ENCODE measurements at regions not wholly inside any gene's neighbourhood (a gene's known extent, or its start where the extent isn't known, plus 50 kb on each side); places are given as distances from the start of the nearest gene placed in this dataset.
A peak's percentile ranks its signal among the peaks of the same experiment; 100 is the strongest.

DNA sequence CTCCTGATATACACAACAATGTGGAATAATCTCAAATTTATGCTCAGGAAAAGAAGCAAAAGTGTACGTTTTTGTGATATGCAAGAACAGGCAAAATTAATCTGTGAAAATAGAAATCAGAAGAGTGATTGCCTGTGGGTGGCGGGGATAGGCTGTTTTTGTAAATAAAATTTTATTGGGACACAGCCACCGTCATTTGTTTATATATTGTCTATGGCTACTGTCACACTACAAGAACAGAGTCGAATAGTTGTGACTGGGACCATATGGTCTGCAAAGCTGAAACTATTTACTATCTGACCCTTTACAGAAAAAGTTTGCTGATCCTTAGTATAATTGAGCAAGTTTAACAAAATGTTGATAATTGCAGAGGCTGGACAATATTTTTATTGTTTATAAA lies 269.5 kb upstream of the HTR2A start:
- H3K36me3 Mint-ChIP-seq, result no peaks in the 10 kb centered on the region

DNA sequence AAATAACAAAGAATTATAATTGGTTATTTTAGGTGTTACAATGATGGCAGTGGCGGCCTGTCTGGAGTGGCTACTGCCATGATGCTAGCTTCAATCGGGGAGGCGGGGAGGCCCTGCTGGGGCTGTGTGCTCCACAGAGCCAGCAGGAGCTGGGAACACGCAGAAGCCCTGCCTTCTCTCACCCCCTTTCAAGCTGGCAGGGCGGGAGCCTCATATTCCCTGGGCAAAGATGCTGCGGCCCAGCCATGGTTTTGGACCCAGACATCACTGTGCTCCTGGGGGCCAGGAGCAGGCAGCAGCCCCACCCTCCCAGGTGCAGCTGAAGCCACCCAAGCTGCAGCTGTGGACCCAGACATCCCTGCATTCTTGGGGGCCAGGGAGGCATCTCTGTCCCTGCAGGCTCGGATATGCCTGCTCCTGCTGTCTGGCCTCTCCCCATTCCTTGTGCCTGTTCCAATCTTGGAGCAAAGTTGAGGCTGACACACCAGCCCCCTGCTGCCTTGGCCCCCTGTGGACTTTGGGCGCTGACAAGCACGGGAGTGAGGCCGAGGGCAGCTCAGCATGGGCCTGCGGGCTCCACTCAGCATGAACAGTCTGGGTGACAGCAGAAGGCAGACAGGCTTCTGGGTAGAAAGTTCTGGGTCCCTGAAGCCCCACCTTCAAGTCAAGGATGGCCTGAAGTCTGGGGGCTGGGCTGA lies 263.1 kb upstream of the HTR2A start:
- DNase-seq (ENCODE audit: low spot score) (no peak), ATAC-seq (no peak)
- Mint-ChIP-seq H3K36me3 (no peaks in the 10 kb centered on the region), H3K9me3 (peaks cover 6% of the 10 kb centered on the region), H3K4me1 (ENCODE audit: low read depth in 2 of 2) (no peaks in the 10 kb centered on the region), H3K27me3 (no peaks in the 10 kb centered on the region), H3K27ac (no peak overlapping the region), H3K4me3 (no peak overlapping the region)

More for the DNA sequence above, 269.5 kb upstream of the HTR2A start:
- Mint-ChIP-seq H3K9me3 (no peaks in the 10 kb centered on the region), H3K27me3 (no peaks in the 10 kb centered on the region), H3K4me1 (ENCODE audit: low read depth in 2 of 2) (no peaks in the 10 kb centered on the region), H3K4me3 (no peak overlapping the region), H3K27ac (no peak overlapping the region)
- ATAC-seq (no peak), DNase-seq (ENCODE audit: low spot score) (no peak)

DNA sequence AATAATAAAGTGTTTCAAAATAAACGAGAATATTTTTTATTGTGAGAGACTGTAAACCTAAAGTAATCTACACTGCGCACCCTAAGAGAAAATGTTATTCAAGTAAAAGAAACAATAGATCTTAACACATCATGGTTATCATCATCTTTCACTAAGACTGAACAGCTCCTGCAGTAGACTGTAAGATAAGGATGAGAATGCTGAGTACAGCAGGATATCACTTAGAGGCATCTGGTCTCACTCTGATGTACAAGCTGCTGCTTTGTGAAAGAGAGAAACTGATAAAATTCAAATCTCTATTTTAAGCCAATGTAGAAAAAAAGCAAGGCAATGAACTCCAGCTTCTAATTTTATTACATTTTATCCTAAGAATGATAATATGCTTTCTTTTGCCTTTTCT lies 261.7 kb upstream of the HTR2A start:
- DNase-seq (ENCODE audit: low spot score) (no peak), ATAC-seq (no peak)
- H3K27ac Mint-ChIP-seq, result no peak overlapping the region
- H3K27me3 Mint-ChIP-seq, result peaks cover 0 to 3% of the 10 kb centered on the region in 2 donors
- no peak overlapping the region for H3K4me3 Mint-ChIP-seq
- H3K9me3 Mint-ChIP-seq, result peaks cover 6% of the 10 kb centered on the region
- H3K4me1 Mint-ChIP-seq (ENCODE audit: low read depth in 2 of 2), result no peaks in the 10 kb centered on the region
- no peaks in the 10 kb centered on the region for H3K36me3 Mint-ChIP-seq

GRCh38 chr13:47148543-47148942 lies 251.7 kb upstream of the HTR2A start:
- H3K9me3 Mint-ChIP-seq, result peaks cover 13% of the 10 kb centered on the region

DNA sequence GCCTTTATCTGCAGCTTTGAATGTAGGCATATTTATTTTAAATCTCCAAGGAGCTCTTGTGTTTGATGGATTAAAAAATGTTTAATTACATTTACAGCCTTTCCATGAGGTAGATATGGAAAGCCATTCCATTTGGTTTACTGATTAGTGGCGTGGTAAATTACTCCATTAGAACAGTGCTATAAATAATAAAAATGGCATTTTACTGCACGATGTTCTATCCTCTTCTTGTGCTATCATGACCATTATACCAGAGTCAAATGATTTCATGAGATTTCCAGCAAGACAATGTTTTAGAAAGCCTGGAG lies 250.9 kb upstream of the HTR2A start:
- H3K9me3 Mint-ChIP-seq, result peaks cover 13% of the 10 kb centered on the region
- DNase-seq (ENCODE audit: low spot score), result no peak
- peaks cover 0 to 3% of the 10 kb centered on the region in 2 donors for H3K27me3 Mint-ChIP-seq
- no peak for ATAC-seq
- no peaks in the 10 kb centered on the region for H3K36me3 Mint-ChIP-seq
- no peak overlapping the region for H3K27ac Mint-ChIP-seq
- H3K4me3 Mint-ChIP-seq, result no peak overlapping the region
- no peaks in the 10 kb centered on the region for H3K4me1 Mint-ChIP-seq (ENCODE audit: low read depth in 2 of 2)

More at GRCh38 chr13:47148543-47148942, 251.7 kb upstream of the HTR2A start:
- no peak overlapping the region for H3K4me3 Mint-ChIP-seq
- ATAC-seq, result no peak
- no peak overlapping the region for H3K27ac Mint-ChIP-seq
- no peaks in the 10 kb centered on the region for H3K36me3 Mint-ChIP-seq
- peaks cover 0 to 3% of the 10 kb centered on the region in 2 donors for H3K27me3 Mint-ChIP-seq
- no peak for DNase-seq (ENCODE audit: low spot score)
- H3K4me1 Mint-ChIP-seq (ENCODE audit: low read depth in 2 of 2), result no peaks in the 10 kb centered on the region

DNA sequence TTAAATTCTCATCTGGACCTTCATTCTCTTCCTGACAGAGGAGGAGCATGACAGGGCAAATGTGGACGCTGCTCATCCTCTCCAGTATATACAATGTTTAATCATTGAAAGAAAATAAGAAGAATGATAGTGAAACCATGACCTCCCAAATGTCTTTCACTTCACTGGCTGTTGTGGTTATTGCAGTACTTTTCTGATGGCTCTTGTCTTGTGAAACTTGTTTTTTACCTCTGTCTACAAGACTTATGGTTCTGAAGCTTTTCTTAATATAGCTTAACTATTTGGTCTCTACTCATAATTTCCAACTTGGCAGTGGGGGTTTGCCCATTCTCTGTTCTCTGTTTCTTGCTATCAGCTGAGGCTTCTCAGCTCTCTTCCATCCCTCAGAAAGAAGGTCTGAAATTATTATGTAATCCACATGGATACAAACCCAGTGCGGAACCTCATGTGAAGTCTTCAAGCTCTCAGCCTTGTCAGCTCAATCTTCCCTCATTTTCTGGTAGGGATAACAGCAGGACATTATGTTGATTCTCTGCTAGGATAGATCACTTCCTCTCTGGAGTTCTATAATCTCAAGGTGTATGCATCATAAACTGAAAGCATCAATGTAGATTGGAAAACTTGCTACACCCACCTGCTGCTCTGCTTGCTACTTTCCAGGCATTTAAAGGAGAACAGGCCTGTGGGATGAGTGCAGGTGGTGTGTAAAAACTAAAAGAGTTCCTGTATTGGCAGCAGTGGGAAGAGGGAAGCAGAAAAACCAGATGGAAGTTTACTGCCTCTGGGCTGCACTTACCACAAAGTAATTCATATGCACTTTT lies 250.3 kb upstream of the HTR2A start:
- Mint-ChIP-seq H3K36me3 (no peaks in the 10 kb centered on the region), H3K4me3 (no peak overlapping the region), H3K27me3 (peaks cover 0 to 3% of the 10 kb centered on the region in 2 donors), H3K27ac (no peak overlapping the region), H3K4me1 (ENCODE audit: low read depth in 2 of 2) (no peaks in the 10 kb centered on the region), H3K9me3 (peaks cover 13% of the 10 kb centered on the region)
- ATAC-seq (no peak), DNase-seq (ENCODE audit: low spot score) (no peak)

GRCh38 chr13:47146136-47146535 lies 249.3 kb upstream of the HTR2A start:
- Mint-ChIP-seq H3K4me3 (no peak overlapping the region), H3K9me3 (peaks cover 11% of the 10 kb centered on the region), H3K36me3 (no peaks in the 10 kb centered on the region), H3K27ac (no peak overlapping the region), H3K27me3 (peaks cover 0 to 3% of the 10 kb centered on the region in 2 donors), H3K4me1 (ENCODE audit: low read depth in 2 of 2) (no peaks in the 10 kb centered on the region)
- ATAC-seq, result no peak
- no peak for DNase-seq (ENCODE audit: low spot score)

DNA sequence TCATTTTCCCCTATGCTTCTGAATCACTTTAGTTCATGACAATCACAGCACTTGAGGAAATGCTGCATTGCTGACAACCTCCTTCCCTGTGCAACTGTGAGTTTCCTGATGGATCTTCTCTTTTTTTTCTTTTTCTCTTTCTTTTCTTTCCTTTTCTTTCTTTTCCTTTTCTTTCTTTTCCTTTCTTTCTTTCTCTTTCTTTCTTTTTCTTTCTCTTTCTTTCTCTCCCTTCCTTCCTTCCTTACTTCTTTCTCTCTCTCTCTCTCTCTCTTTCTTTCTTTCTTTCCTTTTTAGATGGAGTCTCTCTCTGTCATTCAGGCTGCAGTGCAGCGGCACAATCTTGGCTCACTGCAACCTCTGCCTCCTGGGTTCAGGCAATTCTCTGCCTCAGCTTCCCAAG lies 247.9 kb upstream of the HTR2A start:
- no peak overlapping the region for H3K4me3 Mint-ChIP-seq
- no peak for ATAC-seq
- peaks cover 0 to 6% of the 10 kb centered on the region in 2 donors for H3K27me3 Mint-ChIP-seq
- no peaks in the 10 kb centered on the region for H3K4me1 Mint-ChIP-seq (ENCODE audit: low read depth in 2 of 2)
- DNase-seq (ENCODE audit: low spot score), result no peak
- H3K36me3 Mint-ChIP-seq, result no peaks in the 10 kb centered on the region
- peaks cover 13% of the 10 kb centered on the region for H3K9me3 Mint-ChIP-seq
- H3K27ac Mint-ChIP-seq, result no peak overlapping the region

GRCh38 chr13:47142105-47142504 lies 245.3 kb upstream of the HTR2A start:
- Mint-ChIP-seq H3K36me3 (no peaks in the 10 kb centered on the region), H3K27ac (no peak overlapping the region), H3K9me3 (peaks cover 4% of the 10 kb centered on the region), H3K4me3 (no peak overlapping the region), H3K4me1 (ENCODE audit: low read depth in 2 of 2) (no peaks in the 10 kb centered on the region), H3K27me3 (peaks cover 0 to 2% of the 10 kb centered on the region in 2 donors)
- DNase-seq (ENCODE audit: low spot score) (no peak), ATAC-seq (no peak)

DNA sequence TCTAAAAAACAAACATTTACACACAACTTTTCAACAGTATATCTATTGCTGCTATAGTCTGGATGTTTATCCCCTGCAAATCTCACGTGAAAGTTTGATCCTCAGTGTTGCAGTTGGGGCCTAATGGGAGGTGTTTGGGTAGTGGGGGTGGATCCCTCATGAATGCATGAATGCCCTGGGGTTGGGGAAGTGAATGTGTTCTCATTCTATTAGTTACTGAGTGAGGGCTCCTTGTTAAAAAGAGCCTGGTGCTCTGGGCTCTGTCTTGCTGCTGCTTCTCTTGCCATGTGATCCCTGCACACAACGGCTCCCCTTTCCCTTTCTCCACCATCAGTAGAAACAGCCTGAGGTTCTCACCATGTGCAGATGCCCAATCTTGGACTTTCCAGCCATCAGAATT lies 242.7 kb upstream of the HTR2A start:
- Mint-ChIP-seq H3K9me3 (peaks cover 4% of the 10 kb centered on the region), H3K36me3 (no peaks in the 10 kb centered on the region), H3K4me3 (no peak overlapping the region), H3K27ac (no peak overlapping the region), H3K4me1 (ENCODE audit: low read depth in 2 of 2) (no peaks in the 10 kb centered on the region), H3K27me3 (peaks cover 2 to 7% of the 10 kb centered on the region in 2 donors)
- no peak for ATAC-seq
- DNase-seq (ENCODE audit: low spot score), result no peak

DNA sequence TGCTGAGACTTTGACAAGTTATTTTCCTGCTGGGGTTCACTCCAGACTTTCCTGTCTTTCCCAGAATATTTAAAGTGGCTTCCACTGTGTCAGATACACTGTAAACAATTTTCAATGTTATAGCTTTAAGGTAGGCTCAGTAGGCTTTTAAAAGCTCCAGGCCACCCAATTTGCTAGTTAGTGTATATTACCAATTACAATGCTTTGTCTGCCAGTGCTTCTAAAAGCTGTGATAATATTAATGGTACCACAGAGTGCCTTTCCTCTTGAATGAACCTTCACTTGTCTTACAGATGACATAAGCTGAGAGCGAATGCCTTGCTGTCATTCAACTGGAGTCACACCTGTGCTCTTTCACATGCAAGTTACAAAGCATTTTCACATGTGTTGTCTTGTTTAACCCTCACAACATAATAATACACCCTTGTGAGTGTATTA lies 239.7 kb upstream of the HTR2A start:
- no peaks in the 10 kb centered on the region for H3K4me1 Mint-ChIP-seq (ENCODE audit: low read depth in 2 of 2)
- ATAC-seq (no peak), DNase-seq (ENCODE audit: low spot score) (no peak)
- H3K9me3 Mint-ChIP-seq, result peaks cover 4% of the 10 kb centered on the region
- peaks cover 2 to 7% of the 10 kb centered on the region in 2 donors for H3K27me3 Mint-ChIP-seq
- H3K27ac Mint-ChIP-seq, result no peak overlapping the region
- H3K36me3 Mint-ChIP-seq, result no peaks in the 10 kb centered on the region
- H3K4me3 Mint-ChIP-seq, result no peak overlapping the region

GRCh38 chr13:47135800-47136503 lies 239.1 kb upstream of the HTR2A start:
- Mint-ChIP-seq H3K9me3 (peaks cover 4% of the 10 kb centered on the region), H3K27ac (no peak overlapping the region), H3K4me1 (ENCODE audit: low read depth in 2 of 2) (no peaks in the 10 kb centered on the region), H3K27me3 (peaks cover 2 to 7% of the 10 kb centered on the region in 2 donors), H3K4me3 (no peak overlapping the region), H3K36me3 (no peaks in the 10 kb centered on the region)
- ATAC-seq (peak in 1 of 2 donors; percentile 45), DNase-seq (ENCODE audit: low spot score) (no peak)

DNA sequence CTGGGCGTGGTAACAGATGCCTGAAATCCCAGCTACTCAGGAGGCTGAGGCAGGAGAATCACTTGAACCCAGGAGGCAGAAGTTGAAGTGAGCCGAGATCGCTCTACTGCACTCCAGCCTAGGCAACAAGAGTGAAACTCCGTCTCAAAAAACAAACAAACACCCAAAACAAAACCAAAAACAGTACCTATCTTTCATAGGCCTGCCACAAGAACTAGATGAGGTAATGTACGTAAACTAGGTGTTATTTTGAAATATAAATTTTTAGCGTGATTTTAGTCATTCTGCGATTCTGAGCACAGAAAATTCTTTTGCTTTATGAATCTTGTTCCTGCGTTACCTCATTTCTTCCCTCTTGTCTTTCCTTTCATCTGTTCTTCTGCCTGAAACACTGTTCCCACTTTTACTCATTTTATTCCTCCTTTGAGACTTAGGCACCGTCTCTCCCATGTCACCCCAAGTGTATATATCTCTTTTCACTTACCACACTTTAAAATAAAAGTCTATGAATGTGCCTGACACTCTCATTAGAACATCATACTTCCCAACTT lies 238.2 kb upstream of the HTR2A start:
- Mint-ChIP-seq H3K4me3 (no peak overlapping the region), H3K27ac (no peak overlapping the region), H3K4me1 (ENCODE audit: low read depth in 2 of 2) (no peaks in the 10 kb centered on the region), H3K9me3 (no peaks in the 10 kb centered on the region), H3K36me3 (no peaks in the 10 kb centered on the region), H3K27me3 (peaks cover 0 to 7% of the 10 kb centered on the region in 2 donors)
- DNase-seq (ENCODE audit: low spot score) (no peak), ATAC-seq (no peak)

DNA sequence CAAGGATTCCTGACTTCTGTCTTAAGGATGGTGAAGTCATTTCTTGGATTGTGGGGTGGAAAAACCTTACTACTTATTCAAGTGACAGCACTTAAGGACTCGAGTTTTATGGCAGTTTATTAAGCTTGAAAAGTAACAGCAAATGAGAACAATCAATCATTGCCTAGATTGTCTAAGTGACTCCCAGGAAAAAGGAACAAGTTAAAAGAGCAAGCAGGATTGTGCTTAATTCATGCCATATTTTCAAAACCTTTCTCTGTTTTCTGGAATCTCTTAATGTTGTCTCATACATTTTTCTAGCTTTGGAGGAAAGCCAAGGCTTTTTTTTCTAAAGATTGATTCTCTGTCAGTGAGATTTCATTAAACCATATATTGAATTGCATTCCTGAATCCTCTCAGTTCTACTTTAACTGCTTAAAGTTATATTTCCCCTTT lies 236.2 kb upstream of the HTR2A start:
- H3K4me3 Mint-ChIP-seq, result no peak overlapping the region
- H3K9me3 Mint-ChIP-seq, result no peaks in the 10 kb centered on the region
- H3K27ac Mint-ChIP-seq, result no peak overlapping the region
- peaks cover 0 to 7% of the 10 kb centered on the region in 2 donors for H3K27me3 Mint-ChIP-seq
- no peak for ATAC-seq
- H3K4me1 Mint-ChIP-seq (ENCODE audit: low read depth in 2 of 2), result no peaks in the 10 kb centered on the region
- no peaks in the 10 kb centered on the region for H3K36me3 Mint-ChIP-seq
- DNase-seq (ENCODE audit: low spot score), result no peak

All from natural killer cell treated with Interleukin-12 subunit alpha and Interleukin-12 subunit beta and Interleukin-15 and Interleukin-18, amount 100 ng/mL, for 72 hours (primary cell).